NCI-H1417 treated with DMSO at 0.1 percent for 48 hours (cell line): ENCODE measurements at regions not wholly inside any gene's neighbourhood (a gene's known extent, or its start where the extent isn't known, plus 50 kb on each side); places are given as distances from the start of the nearest gene placed in this dataset.

ENCODE experiments used
- DNase-seq: peaks from one replicate; lab custom pipeline; 2025; lab: John Stamatoyannopoulos, UW

GRCh38 chr12:66964629-66965028, 285.8 kb upstream of the GRIP1 start:
- no peak for DNase-seq

GRCh38 chr12:66965621-66966020, 286.7 kb upstream of the GRIP1 start:
- no peak for DNase-seq

- DNase-seq, result no peak
Observed at GRCh38 chr12:66971816-66972215, 292.9 kb upstream of the GRIP1 start.

GRCh38 chr12:66976526-66976925, 292.6 kb upstream of the CAND1 start:
- DNase-seq, result no peak

- DNase-seq, result no peak
Observed at GRCh38 chr12:66978802-66979201, 290.4 kb upstream of the CAND1 start.

- DNase-seq, result no peak
Observed at GRCh38 chr12:66979251-66979650, 289.9 kb upstream of the CAND1 start.

GRCh38 chr12:66984077-66984476, 285.1 kb upstream of the CAND1 start:
- DNase-seq, result no peak

GRCh38 chr12:66984962-66985361, 284.2 kb upstream of the CAND1 start:
- DNase-seq, result no peak

- no peak for DNase-seq
Observed at GRCh38 chr12:66999141-66999540, 270.0 kb upstream of the CAND1 start.

- no peak for DNase-seq
Observed at GRCh38 chr12:67001251-67001650, 267.9 kb upstream of the CAND1 start.

GRCh38 chr12:67002720-67003119, 266.4 kb upstream of the CAND1 start:
- no peak for DNase-seq

- DNase-seq, result no peak
Observed at GRCh38 chr12:67006610-67007009, 262.5 kb upstream of the CAND1 start.

- no peak for DNase-seq
Observed at GRCh38 chr12:67014642-67015041, 254.5 kb upstream of the CAND1 start.

- DNase-seq, result no peak
Observed at GRCh38 chr12:67018105-67018504, 251.1 kb upstream of the CAND1 start.

- DNase-seq, result no peak
Observed at GRCh38 chr12:67019070-67019469, 250.1 kb upstream of the CAND1 start.

- peak; percentile 46 for DNase-seq
Observed at GRCh38 chr12:67025543-67026114, 243.5 kb upstream of the CAND1 start.

GRCh38 chr12:67026487-67027246, 242.5 kb upstream of the CAND1 start:
- DNase-seq, result no peak

GRCh38 chr12:67028529-67028928, 240.6 kb upstream of the CAND1 start:
- no peak for DNase-seq

- no peak for DNase-seq
Observed at GRCh38 chr12:67034110-67034879, 234.9 kb upstream of the CAND1 start.

GRCh38 chr12:67035121-67035520, 234.0 kb upstream of the CAND1 start:
- DNase-seq, result no peak

- no peak for DNase-seq
Observed at GRCh38 chr12:67038486-67038885, 230.7 kb upstream of the CAND1 start.

GRCh38 chr12:67039995-67040860, 228.9 kb upstream of the CAND1 start:
- no peak for DNase-seq
